Neural crest cell (in vitro differentiated cells): ENCODE measurements at regions not wholly inside any gene's neighbourhood (a gene's known extent, or its start where the extent isn't known, plus 50 kb on each side); places are given as distances from the start of the nearest gene placed in this dataset.

Source experiments
- DNase-seq: peaks from one replicate; pipeline ENCODE4 v3.0.0; 2021; ENCODE audit warnings: low read depth, mixed read lengths, low spot score
- H3K27ac Mint-ChIP-seq: one replicate; pipeline ENCODE4 v1.8.0; 2021; ENCODE audit warnings: mild to moderate bottlenecking, mixed read lengths; ENCODE audit not compliant: unreplicated experiment
- H3K27me3 Mint-ChIP-seq: 2 replicates; pipeline ENCODE4 v1.8.0; 2021; ENCODE audit warnings: low read depth, mild to moderate bottlenecking, mixed read lengths
- H3K36me3 Mint-ChIP-seq: 2 replicates; pipeline ENCODE4 v1.8.0; 2021; ENCODE audit warnings: low read depth, mild to moderate bottlenecking, mixed read lengths
- H3K4me1 Mint-ChIP-seq: 2 replicates; pipeline ENCODE4 v1.8.0; 2021; ENCODE audit warnings: mixed read lengths
- H3K4me3 Mint-ChIP-seq: one replicate; pipeline ENCODE4 v1.8.0; 2021; ENCODE audit warnings: mild to moderate bottlenecking, mixed read lengths
- H3K9me3 Mint-ChIP-seq: 2 replicates; pipeline ENCODE4 v1.8.0; 2021; ENCODE audit warnings: mixed read lengths
- TF ChIP-seq, protein P1 (sequence below): fragments of 200-600 bp; sonication (generic); conservative IDR thresholded peaks from 2 replicates; pipeline ENCODE4 v1.5.0; 2021; ENCODE audit warnings: antibody characterized with exemption, mild to moderate bottlenecking

DNA sequence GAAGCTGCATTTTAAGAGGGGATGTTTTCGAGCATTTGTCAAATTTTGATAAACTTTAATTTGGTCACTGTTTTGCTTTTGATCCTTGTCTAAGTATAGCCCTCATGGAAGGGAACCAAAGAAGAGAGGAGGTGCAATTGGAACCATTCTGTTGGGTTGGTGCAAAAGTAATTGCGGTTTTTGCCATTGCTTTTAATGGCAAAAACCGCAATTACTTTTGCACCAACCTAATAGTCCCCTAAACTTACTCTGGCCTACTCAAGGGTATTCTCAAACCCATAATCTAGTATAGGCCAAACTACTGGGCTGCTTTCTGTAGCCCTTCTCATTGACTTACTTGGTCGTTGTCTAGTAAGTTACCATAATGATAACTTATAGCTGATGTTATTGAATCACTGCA lies 634.7 kb downstream of the MAFB start:
- Mint-ChIP-seq H3K36me3 (no peaks in the 10 kb centered on the region), H3K27me3 (no peaks in the 10 kb centered on the region), H3K9me3 (peaks cover under 1% of the 10 kb centered on the region), H3K4me1 (no peaks in the 10 kb centered on the region), H3K4me3 (no peak overlapping the region), H3K27ac (no peak overlapping the region)
- no peak for DNase-seq
- TF ChIP-seq, protein P1, sequence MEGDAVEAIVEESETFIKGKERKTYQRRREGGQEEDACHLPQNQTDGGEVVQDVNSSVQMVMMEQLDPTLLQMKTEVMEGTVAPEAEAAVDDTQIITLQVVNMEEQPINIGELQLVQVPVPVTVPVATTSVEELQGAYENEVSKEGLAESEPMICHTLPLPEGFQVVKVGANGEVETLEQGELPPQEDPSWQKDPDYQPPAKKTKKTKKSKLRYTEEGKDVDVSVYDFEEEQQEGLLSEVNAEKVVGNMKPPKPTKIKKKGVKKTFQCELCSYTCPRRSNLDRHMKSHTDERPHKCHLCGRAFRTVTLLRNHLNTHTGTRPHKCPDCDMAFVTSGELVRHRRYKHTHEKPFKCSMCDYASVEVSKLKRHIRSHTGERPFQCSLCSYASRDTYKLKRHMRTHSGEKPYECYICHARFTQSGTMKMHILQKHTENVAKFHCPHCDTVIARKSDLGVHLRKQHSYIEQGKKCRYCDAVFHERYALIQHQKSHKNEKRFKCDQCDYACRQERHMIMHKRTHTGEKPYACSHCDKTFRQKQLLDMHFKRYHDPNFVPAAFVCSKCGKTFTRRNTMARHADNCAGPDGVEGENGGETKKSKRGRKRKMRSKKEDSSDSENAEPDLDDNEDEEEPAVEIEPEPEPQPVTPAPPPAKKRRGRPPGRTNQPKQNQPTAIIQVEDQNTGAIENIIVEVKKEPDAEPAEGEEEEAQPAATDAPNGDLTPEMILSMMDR = no peak

GRCh38 chr20:40050596-40050995 lies 638.4 kb downstream of the MAFB start:
- no peak overlapping the region for H3K4me3 Mint-ChIP-seq
- no peaks in the 10 kb centered on the region for H3K4me1 Mint-ChIP-seq
- DNase-seq = no peak
- TF ChIP-seq, protein P1 = no peak
- H3K27ac Mint-ChIP-seq = no peak overlapping the region
- peaks cover 4% of the 10 kb centered on the region for H3K27me3 Mint-ChIP-seq
- H3K9me3 Mint-ChIP-seq = no peaks in the 10 kb centered on the region
- no peaks in the 10 kb centered on the region for H3K36me3 Mint-ChIP-seq

GRCh38 chr20:40049854-40050253 lies 639.2 kb downstream of the MAFB start:
- DNase-seq = no peak
- Mint-ChIP-seq H3K4me3 (no peak overlapping the region), H3K4me1 (no peaks in the 10 kb centered on the region), H3K9me3 (no peaks in the 10 kb centered on the region), H3K27ac (no peak overlapping the region), H3K27me3 (peaks cover 4% of the 10 kb centered on the region), H3K36me3 (no peaks in the 10 kb centered on the region)
- TF ChIP-seq, protein P1 = no peak

DNA sequence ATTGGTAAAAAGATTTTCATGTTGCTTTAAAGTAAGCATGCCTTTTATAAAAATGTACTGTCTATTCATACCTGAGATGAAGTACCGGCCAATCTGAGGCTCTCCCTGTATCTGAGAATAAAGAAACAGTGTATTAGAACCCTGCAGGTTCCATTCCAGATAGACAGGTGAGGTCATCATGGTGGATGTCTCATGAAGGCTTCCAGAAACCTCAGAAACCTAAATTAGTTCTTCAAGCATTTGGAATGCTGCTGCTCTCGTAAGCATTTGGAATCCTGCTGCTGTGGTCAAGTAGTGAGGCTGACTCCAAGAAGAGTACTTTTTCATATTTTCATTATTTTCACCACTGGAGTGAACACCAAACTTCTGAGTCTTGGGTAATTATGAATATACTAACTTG lies 642.3 kb downstream of the MAFB start:
- Mint-ChIP-seq H3K27ac (no peak overlapping the region), H3K36me3 (no peaks in the 10 kb centered on the region)

GRCh38 chr20:40037511-40037910 lies 651.5 kb downstream of the MAFB start:
- DNase-seq = no peak
- TF ChIP-seq, protein P1 = no peak
- no peaks in the 10 kb centered on the region for H3K4me1 Mint-ChIP-seq

More for the DNA sequence above, 642.3 kb downstream of the MAFB start:
- DNase-seq = no peak
- H3K4me1 Mint-ChIP-seq = no peaks in the 10 kb centered on the region
- peaks cover 4% of the 10 kb centered on the region for H3K27me3 Mint-ChIP-seq
- TF ChIP-seq, protein P1 = no peak
- H3K9me3 Mint-ChIP-seq = no peaks in the 10 kb centered on the region
- H3K4me3 Mint-ChIP-seq = no peak overlapping the region

DNA sequence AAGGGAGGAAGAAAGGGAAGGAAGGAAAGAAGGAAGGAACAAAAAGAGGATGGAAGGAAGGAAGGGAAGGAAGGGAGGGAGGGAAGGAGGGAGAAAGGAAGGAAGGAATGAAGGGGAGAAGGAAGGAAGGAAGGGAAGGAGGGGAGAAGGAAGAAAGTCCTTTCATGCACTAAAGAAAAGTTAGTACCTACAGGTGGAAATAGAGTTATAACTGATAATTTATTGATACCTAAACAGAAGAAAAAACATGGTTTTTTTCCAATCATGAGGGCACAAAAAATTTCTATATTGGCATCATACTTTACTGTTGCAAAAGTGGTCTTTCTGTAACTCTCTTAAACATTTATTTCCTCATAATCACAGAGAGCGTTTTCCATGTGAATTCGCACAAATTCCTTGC lies 659.4 kb downstream of the MAFB start:
- Mint-ChIP-seq H3K27ac (no peak overlapping the region), H3K36me3 (no peaks in the 10 kb centered on the region), H3K4me1 (no peaks in the 10 kb centered on the region), H3K4me3 (no peak overlapping the region), H3K27me3 (peaks cover 7% of the 10 kb centered on the region), H3K9me3 (peaks cover 4% of the 10 kb centered on the region)
- DNase-seq = no peak
- TF ChIP-seq, protein P1 = no peak

More at GRCh38 chr20:40037511-40037910, 651.5 kb downstream of the MAFB start:
- Mint-ChIP-seq H3K4me3 (no peak overlapping the region), H3K27me3 (no peaks in the 10 kb centered on the region), H3K9me3 (no peaks in the 10 kb centered on the region), H3K36me3 (no peaks in the 10 kb centered on the region), H3K27ac (no peak overlapping the region)
